H9 (cell line): ENCODE measurements at regions not wholly inside any gene's neighbourhood (a gene's known extent, or its start where the extent isn't known, plus 50 kb on each side); places are given as distances from the start of the nearest gene placed in this dataset.

Experiments used
- DNase-seq: peaks from one replicate; pipeline ENCODE4 v3.0.0-alpha.2; 2017
- H2AFZ ChIP-seq: one replicate; pipeline ENCODE4 v1.6.1; 2013; ENCODE audit warnings: mild to moderate bottlenecking, low read length, control low read depth, moderate library complexity
- H2AK5ac ChIP-seq: 2 replicates; pipeline ENCODE4 v1.6.1; 2013; ENCODE audit warnings: low read length, control low read depth, mixed read lengths; ENCODE audit not compliant: insufficient read length
- H2BK120ac ChIP-seq: one replicate; pipeline ENCODE4 v1.6.1; 2013; ENCODE audit warnings: low read depth, mild to moderate bottlenecking, low read length, control low read depth, inconsistent platforms; ENCODE audit not compliant: poor library complexity, severe bottlenecking
- H2BK12ac ChIP-seq: 2 replicates; pipeline ENCODE4 v1.6.1; 2013; ENCODE audit warnings: low read length, control low read depth, mixed read lengths, low read depth; ENCODE audit not compliant: insufficient read length
- H2BK15ac ChIP-seq: 2 replicates; pipeline ENCODE4 v1.6.1; 2013; ENCODE audit warnings: low read depth, low read length, control low read depth
- H2BK20ac ChIP-seq: one replicate; pipeline ENCODE4 v1.6.1; 2013; ENCODE audit warnings: low read depth, mild to moderate bottlenecking, low read length, control low read depth, inconsistent platforms; ENCODE audit not compliant: poor library complexity, severe bottlenecking
- H2BK5ac ChIP-seq: 2 replicates; pipeline ENCODE4 v1.6.1; 2013; ENCODE audit warnings: low read length, control low read depth, mixed read lengths; ENCODE audit not compliant: insufficient read length
- H3K14ac ChIP-seq: 2 replicates; pipeline ENCODE4 v1.6.1; 2013; ENCODE audit warnings: low read length, control low read depth; ENCODE audit not compliant: insufficient read depth
- H3K18ac ChIP-seq: 2 replicates; pipeline ENCODE4 v1.6.1; 2013; ENCODE audit warnings: low read depth, mild to moderate bottlenecking, mixed read lengths, low read length, control low read depth; ENCODE audit not compliant: insufficient read length
- H3K23ac ChIP-seq: 2 replicates; pipeline ENCODE4 v1.6.1; 2013; ENCODE audit warnings: low read length, control low read depth, mixed read lengths, low read depth; ENCODE audit not compliant: insufficient read length
- H3K23me2 ChIP-seq: 2 replicates; pipeline ENCODE4 v1.6.1; 2013; ENCODE audit warnings: low read depth, mild to moderate bottlenecking, mixed read lengths, low read length, control low read depth; ENCODE audit not compliant: insufficient read length, poor library complexity, severe bottlenecking
- H3K27ac ChIP-seq: 2 replicates; pipeline ENCODE4 v1.5.1; 2013; ENCODE audit warnings: low read length, control low read depth, mixed read lengths, low read depth; ENCODE audit not compliant: insufficient read length
- H3K27me3 ChIP-seq: 2 replicates; pipeline ENCODE4 v1.6.1; 2013; ENCODE audit warnings: low read length, control low read depth, inconsistent platforms; ENCODE audit not compliant: insufficient read depth
- H3K4ac ChIP-seq: 2 replicates; pipeline ENCODE4 v1.6.1; 2013; ENCODE audit warnings: low read depth, mild to moderate bottlenecking, control low read depth, inconsistent platforms, low read length, moderate library complexity
- H3K4me1 ChIP-seq: 2 replicates; pipeline ENCODE4 v1.6.1; 2013; ENCODE audit warnings: low read length, control low read depth, inconsistent platforms; ENCODE audit not compliant: insufficient read depth
- H3K4me2 ChIP-seq: 2 replicates; pipeline ENCODE4 v1.6.1; 2013; ENCODE audit warnings: low read length, control low read depth, mixed read lengths; ENCODE audit not compliant: insufficient read length, insufficient read depth
- H3K56ac ChIP-seq: 2 replicates; pipeline ENCODE4 v1.6.1; 2013; ENCODE audit warnings: low read depth, mild to moderate bottlenecking, mixed read lengths, low read length, control low read depth; ENCODE audit not compliant: insufficient read length
- H3K79me1 ChIP-seq: 2 replicates; pipeline ENCODE4 v1.6.1; 2013; ENCODE audit warnings: low read depth, mild to moderate bottlenecking, moderate library complexity, low read length, control low read depth, inconsistent platforms; ENCODE audit not compliant: insufficient read depth, poor library complexity, severe bottlenecking
- H3K79me2 ChIP-seq: 2 replicates; pipeline ENCODE4 v1.6.1; 2013; ENCODE audit warnings: low read length, control low read depth, inconsistent platforms; ENCODE audit not compliant: insufficient read depth
- H3K9ac ChIP-seq: 2 replicates; pipeline ENCODE4 v1.6.1; 2013; ENCODE audit warnings: low read length, control low read depth, mixed read lengths; ENCODE audit not compliant: insufficient read length; ENCODE audit errors: extremely low read depth
- H3K9me3 ChIP-seq: one replicate; pipeline ENCODE4 v1.6.1; 2013; ENCODE audit warnings: low read depth, low read length, inconsistent platforms; ENCODE audit not compliant: control insufficient read depth
- H3T11ph ChIP-seq: one replicate; pipeline ENCODE4 v1.6.1; 2013; ENCODE audit warnings: mild to moderate bottlenecking, low read length, control low read depth, inconsistent platforms
- H4K20me1 ChIP-seq: one replicate; pipeline ENCODE4 v1.6.1; 2013; ENCODE audit not compliant: control insufficient read depth, insufficient read length, insufficient read depth
- H4K5ac ChIP-seq: 2 replicates; pipeline ENCODE4 v1.6.1; 2013; ENCODE audit warnings: low read depth, mild to moderate bottlenecking, mixed read lengths, low read length, control low read depth; ENCODE audit not compliant: insufficient read length
- H4K8ac ChIP-seq: replicated peaks from 2 replicates; pipeline ENCODE4 v1.6.1; 2013; ENCODE audit warnings: low read length, control low read depth, mixed read lengths, low read depth; ENCODE audit not compliant: insufficient read length
- H4K91ac ChIP-seq: 2 replicates; pipeline ENCODE4 v1.6.1; 2013; ENCODE audit warnings: low read depth, mild to moderate bottlenecking, moderate library complexity, mixed read lengths, low read length, control low read depth; ENCODE audit not compliant: insufficient read length
- H3K27ac Mint-ChIP-seq, 3 experiments: 2 replicates in 2 of 3; 3 replicates in 1 of 3; pipeline ENCODE4 v1.8.0; 2020 to 2021; ENCODE audit warnings: mixed read lengths in 3 of 3, mild to moderate bottlenecking in 1 of 3, moderate library complexity in 1 of 3
- H3K27me3 Mint-ChIP-seq: 2 replicates; pipeline ENCODE4 v1.8.0; 2021; ENCODE audit warnings: low read depth, mild to moderate bottlenecking, moderate library complexity, mixed read lengths
- H3K36me3 Mint-ChIP-seq, 3 experiments: 2 replicates in 2 of 3; 3 replicates in 1 of 3; pipeline ENCODE4 v1.8.0; 2020 to 2021; ENCODE audit warnings: low read depth in 3 of 3, mixed read lengths in 3 of 3; ENCODE audit not compliant: insufficient read depth in 1 of 3
- H3K4me1 Mint-ChIP-seq, 2 experiments: 2 replicates each; pipeline ENCODE4 v1.8.0; 2020; ENCODE audit warnings: mixed read lengths in 2 of 2
- H3K4me3 Mint-ChIP-seq, 2 experiments: 2 replicates in 1 of 2; 3 replicates in 1 of 2; pipeline ENCODE4 v1.8.0; 2020 to 2021; ENCODE audit warnings: mild to moderate bottlenecking in 2 of 2, mixed read lengths in 2 of 2, moderate library complexity in 1 of 2
- H3K9me3 Mint-ChIP-seq, 2 experiments: 2 replicates in 1 of 2; 3 replicates in 1 of 2; pipeline ENCODE4 v1.8.0; 2020; ENCODE audit warnings: mild to moderate bottlenecking in 2 of 2, mixed read lengths in 2 of 2, moderate library complexity in 1 of 2
- WGBS: extraction: QIAGEN DNeasy Blood & Tissue Kit; methylation state at CpG from one replicate; pipeline ENCODE4 v1.1.7; 2013; ENCODE audit warnings: missing lambda C conversion rate, low lambda C conversion rate, mixed read lengths; ENCODE audit not compliant: insufficient read length; ENCODE audit errors: extremely low coverage; 5-methylcytosine and 5-hydroxymethylcytosine counted together
- TF ChIP-seq, protein P1 (sequence below): fragments of 200-600 bp; sonication (generic); conservative IDR thresholded peaks from 3 replicates; pipeline ENCODE4 v1.8.0; 2021; ENCODE audit warnings: antibody characterized with exemption, mild to moderate bottlenecking

DNA sequence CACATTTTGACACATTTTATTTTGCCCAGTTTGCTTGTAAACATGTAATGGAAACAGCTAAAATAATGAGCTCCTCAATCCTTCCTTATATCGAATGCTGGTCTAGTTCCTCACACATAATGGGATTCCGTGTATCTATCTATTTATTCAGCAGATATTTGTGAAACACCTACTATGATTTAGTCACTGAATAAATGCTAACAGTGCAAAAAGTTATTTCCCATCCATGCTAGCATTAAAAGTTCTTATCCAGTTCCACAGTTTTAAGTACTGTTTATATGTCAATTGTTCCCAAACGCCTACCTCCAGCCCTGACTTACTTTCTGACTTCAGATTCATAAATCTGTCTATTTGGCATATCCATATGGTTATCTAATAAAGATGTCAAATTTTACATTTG is 1788.7 kb upstream of the FLRT2 start:
- Mint-ChIP-seq H3K36me3 (no peaks in the 10 kb centered on the region), H3K27ac (no peak overlapping the region), H3K27me3 (no peaks in the 10 kb centered on the region), H3K4me3 (no peak overlapping the region), H3K4me1 (no peaks in the 10 kb centered on the region), H3K9me3 (no peaks in the 10 kb centered on the region)
- TF ChIP-seq, protein P1, sequence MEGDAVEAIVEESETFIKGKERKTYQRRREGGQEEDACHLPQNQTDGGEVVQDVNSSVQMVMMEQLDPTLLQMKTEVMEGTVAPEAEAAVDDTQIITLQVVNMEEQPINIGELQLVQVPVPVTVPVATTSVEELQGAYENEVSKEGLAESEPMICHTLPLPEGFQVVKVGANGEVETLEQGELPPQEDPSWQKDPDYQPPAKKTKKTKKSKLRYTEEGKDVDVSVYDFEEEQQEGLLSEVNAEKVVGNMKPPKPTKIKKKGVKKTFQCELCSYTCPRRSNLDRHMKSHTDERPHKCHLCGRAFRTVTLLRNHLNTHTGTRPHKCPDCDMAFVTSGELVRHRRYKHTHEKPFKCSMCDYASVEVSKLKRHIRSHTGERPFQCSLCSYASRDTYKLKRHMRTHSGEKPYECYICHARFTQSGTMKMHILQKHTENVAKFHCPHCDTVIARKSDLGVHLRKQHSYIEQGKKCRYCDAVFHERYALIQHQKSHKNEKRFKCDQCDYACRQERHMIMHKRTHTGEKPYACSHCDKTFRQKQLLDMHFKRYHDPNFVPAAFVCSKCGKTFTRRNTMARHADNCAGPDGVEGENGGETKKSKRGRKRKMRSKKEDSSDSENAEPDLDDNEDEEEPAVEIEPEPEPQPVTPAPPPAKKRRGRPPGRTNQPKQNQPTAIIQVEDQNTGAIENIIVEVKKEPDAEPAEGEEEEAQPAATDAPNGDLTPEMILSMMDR: no peak
- Histone ChIP-seq H4K91ac (no peak overlapping the region), H3K79me1 (no peaks in the 10 kb centered on the region), H3K18ac (no peak overlapping the region), H3K56ac (no peak overlapping the region), H4K20me1 (no peaks in the 10 kb centered on the region), H3K9ac (no peak overlapping the region), H3K4me2 (no peak overlapping the region), H3K23ac (no peak overlapping the region), H2BK15ac (no peak overlapping the region), H3K27ac (no peak overlapping the region), H3K14ac (no peak overlapping the region), H3K4me1 (no peaks in the 10 kb centered on the region), H2BK120ac (no peak overlapping the region), H4K5ac (no peak overlapping the region), H3K4ac (no peak overlapping the region), H3K23me2 (no peaks in the 10 kb centered on the region), H2AFZ (no peak overlapping the region), H2BK5ac (no peak overlapping the region), H3K27me3 (no peaks in the 10 kb centered on the region), H3K9me3 (no peaks in the 10 kb centered on the region), H2AK5ac (no peak overlapping the region), H3K79me2 (no peaks in the 10 kb centered on the region), H2BK20ac (no peak overlapping the region), H4K8ac (no peak overlapping the region), H2BK12ac (no peak overlapping the region), H3T11ph (no peak overlapping the region)
- no CpG with 5 or more reads among the region's 3 CpGs for WGBS
- DNase-seq: no peak
